GM19023 (cell line): ENCODE measurements at regions not wholly inside any gene's neighbourhood (a gene's known extent, or its start where the extent isn't known, plus 50 kb on each side); places are given as distances from the start of the nearest gene placed in this dataset.
"Not testable (repeated sequence)": the region's sequence is repeated elsewhere in the genome, so short reads cannot be mapped to it uniquely, and the experiment has no call there.

Source experiments
- ATAC-seq: cut with Tn5 transposase; IDR thresholded peaks from one replicate; pipeline ENCODE4 v1.9.1; 2021; ENCODE audit warnings: mild to moderate bottlenecking, moderate library complexity; ENCODE audit not compliant: unreplicated experiment

- no peak for ATAC-seq
These were observed 101.8 kb downstream of the NUFIP1 start for GRCh38 chr13:44887515-44887914.

- no peak for ATAC-seq
These were observed 105.1 kb downstream of the NUFIP1 start for GRCh38 chr13:44884076-44884729.

GRCh38 chr13:44879452-44880058, 109.7 kb downstream of the NUFIP1 start:
- no peak for ATAC-seq

- ATAC-seq, result no peak
These were observed 112.4 kb downstream of the NUFIP1 start for GRCh38 chr13:44876782-44877324.

- no peak for ATAC-seq
These were observed 114.2 kb downstream of the NUFIP1 start for GRCh38 chr13:44874886-44875630.

GRCh38 chr13:44874176-44874575, 115.1 kb downstream of the NUFIP1 start:
- ATAC-seq, result no peak

GRCh38 chr13:44873461-44873860, 115.8 kb downstream of the NUFIP1 start:
- no peak for ATAC-seq

GRCh38 chr13:44872751-44873150, 116.5 kb downstream of the NUFIP1 start:
- ATAC-seq, result no peak

- no peak for ATAC-seq
These were observed 118.8 kb downstream of the NUFIP1 start for GRCh38 chr13:44870456-44870929.

- no peak for ATAC-seq
These were observed 120.1 kb downstream of the NUFIP1 start for GRCh38 chr13:44869167-44869566.

GRCh38 chr13:44868397-44868796, 120.9 kb downstream of the NUFIP1 start:
- peak; percentile 73 for ATAC-seq

GRCh38 chr13:44867825-44868224, 121.4 kb downstream of the NUFIP1 start:
- ATAC-seq, result no peak

GRCh38 chr13:44866411-44866911, 122.8 kb downstream of the NUFIP1 start:
- ATAC-seq, result no peak

- no peak for ATAC-seq
These were observed 123.4 kb downstream of the NUFIP1 start for GRCh38 chr13:44865722-44866410.

- not testable (repeated sequence) for ATAC-seq
These were observed 125.6 kb downstream of the NUFIP1 start for GRCh38 chr13:44863641-44864040.

GRCh38 chr13:44860454-44860853, 128.8 kb downstream of the NUFIP1 start:
- ATAC-seq, result no peak

GRCh38 chr13:44857736-44858135, 131.5 kb downstream of the NUFIP1 start:
- no peak for ATAC-seq

- no peak for ATAC-seq
These were observed 132.2 kb downstream of the NUFIP1 start for GRCh38 chr13:44857061-44857460.

- ATAC-seq, result no peak
These were observed 133.4 kb downstream of the NUFIP1 start for GRCh38 chr13:44855860-44856259.

- ATAC-seq, result no peak
These were observed 134.8 kb downstream of the NUFIP1 start for GRCh38 chr13:44854313-44855060.
